ENCODE measurements at regions not wholly inside any gene's neighbourhood (a gene's known extent, or its start where the extent isn't known, plus 50 kb on each side); places are given as distances from the start of the nearest gene placed in this dataset.

DNA sequence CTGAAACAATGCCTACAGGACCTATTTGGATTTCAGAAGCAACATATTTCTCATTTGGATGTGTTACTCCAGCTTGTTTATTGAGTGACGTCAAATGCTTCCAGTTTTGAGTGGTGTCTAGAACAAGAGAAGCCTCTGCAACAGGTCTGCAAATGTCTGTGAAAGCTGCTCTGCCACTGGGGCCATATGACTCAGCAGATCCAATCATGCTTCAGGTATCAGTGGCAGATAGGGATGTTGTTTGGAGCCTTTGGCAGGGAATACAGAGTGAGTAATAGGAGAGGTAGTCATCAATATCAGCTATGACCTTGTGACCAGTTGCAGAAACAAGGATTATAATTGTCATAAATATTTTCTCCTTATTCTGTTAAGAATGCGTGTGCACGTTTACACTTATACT is 141.1 kb upstream of the ZXDA start:
- DNase-seq (no peak), ATAC-seq (no peak)
- TF ChIP-seq, protein P1, sequence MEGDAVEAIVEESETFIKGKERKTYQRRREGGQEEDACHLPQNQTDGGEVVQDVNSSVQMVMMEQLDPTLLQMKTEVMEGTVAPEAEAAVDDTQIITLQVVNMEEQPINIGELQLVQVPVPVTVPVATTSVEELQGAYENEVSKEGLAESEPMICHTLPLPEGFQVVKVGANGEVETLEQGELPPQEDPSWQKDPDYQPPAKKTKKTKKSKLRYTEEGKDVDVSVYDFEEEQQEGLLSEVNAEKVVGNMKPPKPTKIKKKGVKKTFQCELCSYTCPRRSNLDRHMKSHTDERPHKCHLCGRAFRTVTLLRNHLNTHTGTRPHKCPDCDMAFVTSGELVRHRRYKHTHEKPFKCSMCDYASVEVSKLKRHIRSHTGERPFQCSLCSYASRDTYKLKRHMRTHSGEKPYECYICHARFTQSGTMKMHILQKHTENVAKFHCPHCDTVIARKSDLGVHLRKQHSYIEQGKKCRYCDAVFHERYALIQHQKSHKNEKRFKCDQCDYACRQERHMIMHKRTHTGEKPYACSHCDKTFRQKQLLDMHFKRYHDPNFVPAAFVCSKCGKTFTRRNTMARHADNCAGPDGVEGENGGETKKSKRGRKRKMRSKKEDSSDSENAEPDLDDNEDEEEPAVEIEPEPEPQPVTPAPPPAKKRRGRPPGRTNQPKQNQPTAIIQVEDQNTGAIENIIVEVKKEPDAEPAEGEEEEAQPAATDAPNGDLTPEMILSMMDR (IDR thresholded peaks at IDR 0.05), result no peak
- H3K4me3 ChIP-seq (ENCODE audit: low read length), result no peak overlapping the region
- Mint-ChIP-seq H3K36me3 (peaks cover 7% of the 10 kb centered on the region), H3K27me3 (ENCODE audit: low read depth in 2 of 2) (no peaks in the 10 kb centered on the region), H3K4me1 (no peaks in the 10 kb centered on the region), H3K4me3 (no peak overlapping the region), H3K9me3 (peaks cover 0 to 5% of the 10 kb centered on the region in 2 donors), H3K27ac (no peak overlapping the region)
- no peaks in the 10 kb centered on the region for H3K4me1 ChIP-seq (ENCODE audit: control insufficient read depth, insufficient read depth, low read length)
- H3K9me3 ChIP-seq (ENCODE audit: control insufficient read depth, insufficient read depth, low read length), result no peaks in the 10 kb centered on the region
- H3K27me3 ChIP-seq (ENCODE audit: control insufficient read depth, insufficient read depth, low read length), result no peaks in the 10 kb centered on the region
- no peaks in the 10 kb centered on the region for H3K36me3 ChIP-seq (ENCODE audit: control insufficient read depth, insufficient read depth, low read length)
- H3K27ac ChIP-seq (ENCODE audit: low read length), result no peak overlapping the region
- intact Hi-C loops (cut with micrococcal nuclease), result no loop called here
- WGBS (ENCODE audit: insufficient coverage), result 87% methylated on average over 1 of the region's 3 CpGs

DNA sequence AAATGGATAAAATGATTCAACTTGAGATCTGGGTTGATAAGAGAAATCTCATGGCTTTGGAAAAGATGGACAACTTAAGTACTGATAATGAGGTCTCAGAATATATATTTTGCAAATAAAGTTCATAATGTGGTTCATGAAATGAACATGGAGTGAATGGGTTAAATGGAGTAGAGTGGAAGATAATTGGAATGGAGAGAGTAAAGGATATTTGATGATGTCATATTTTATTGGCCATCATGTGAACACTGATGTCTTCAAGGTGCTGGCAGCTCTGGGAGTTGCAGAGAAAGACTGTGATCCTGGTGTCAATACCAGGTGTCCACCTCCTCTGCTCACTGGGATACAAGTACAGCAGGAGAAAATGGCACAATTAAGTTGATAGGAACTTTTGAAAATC is 133.9 kb upstream of the ZXDA start:
- intact Hi-C loops (cut with micrococcal nuclease), result no loop called here
- no peaks in the 10 kb centered on the region for H3K27me3 ChIP-seq (ENCODE audit: control insufficient read depth, insufficient read depth, low read length)
- H3K4me3 ChIP-seq (ENCODE audit: low read length), result no peak overlapping the region
- DNase-seq (no peak), ATAC-seq (no peak)
- peaks cover 0 to 5% of the 10 kb centered on the region in 2 donors for H3K9me3 Mint-ChIP-seq
- H3K27me3 Mint-ChIP-seq (ENCODE audit: low read depth in 2 of 2), result no peaks in the 10 kb centered on the region
- H3K4me1 ChIP-seq (ENCODE audit: control insufficient read depth, insufficient read depth, low read length), result no peaks in the 10 kb centered on the region
- no peaks in the 10 kb centered on the region for H3K4me1 Mint-ChIP-seq
- H3K27ac ChIP-seq (ENCODE audit: low read length), result no peak overlapping the region
- peaks cover 4% of the 10 kb centered on the region for H3K9me3 ChIP-seq (ENCODE audit: control insufficient read depth, insufficient read depth, low read length)
- TF ChIP-seq, protein P1 (IDR thresholded peaks at IDR 0.05), result no peak
- no peaks in the 10 kb centered on the region for H3K36me3 ChIP-seq (ENCODE audit: control insufficient read depth, insufficient read depth, low read length)
- H3K4me3 Mint-ChIP-seq, result no peak overlapping the region
- H3K27ac Mint-ChIP-seq, result no peak overlapping the region
- peaks cover 7% of the 10 kb centered on the region for H3K36me3 Mint-ChIP-seq

DNA sequence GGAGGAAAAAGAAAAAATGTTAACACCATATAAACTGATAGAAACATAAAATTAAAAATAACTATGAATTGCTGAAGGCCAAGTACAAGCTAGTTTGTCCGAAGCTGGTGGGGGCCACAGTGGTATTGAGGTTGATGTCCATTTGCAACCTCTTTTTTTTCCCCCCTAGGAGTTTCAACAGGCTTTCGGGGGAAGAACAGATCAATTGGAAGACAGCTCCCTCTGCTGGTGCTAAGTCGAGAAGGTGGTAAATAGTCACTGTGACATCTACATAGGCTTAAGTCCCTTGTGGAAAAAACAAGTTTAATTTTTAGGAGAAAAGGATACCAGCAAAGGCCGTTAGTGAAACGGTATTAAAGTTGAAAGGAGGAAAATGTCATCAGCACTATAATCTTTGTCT is 115.7 kb upstream of the ZXDA start:
- 7% methylated on average over 3 of the region's 5 CpGs for WGBS (ENCODE audit: insufficient coverage)

DNA sequence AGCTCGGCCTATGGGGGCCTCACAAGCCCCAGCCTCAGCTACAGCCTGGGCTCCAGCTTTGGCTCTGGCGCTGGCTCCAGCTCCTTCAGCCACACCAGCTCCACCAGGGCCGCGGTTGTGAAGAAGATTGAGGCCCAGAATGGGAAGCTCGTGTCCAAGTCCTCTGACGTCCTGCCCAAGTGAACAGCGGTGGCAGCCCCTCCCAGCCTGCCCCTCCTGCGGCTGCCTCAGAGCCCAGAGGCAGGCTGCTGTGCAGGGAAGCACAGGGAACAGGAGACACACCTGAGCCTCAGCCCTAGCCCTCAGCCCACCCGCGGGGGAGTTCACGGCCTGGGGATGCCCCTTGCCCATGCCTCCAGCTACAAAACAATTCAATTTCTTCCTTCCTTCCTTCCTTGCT is 75.7 kb upstream of the ZXDA start:
- 90% methylated on average over 11 of the region's 11 CpGs for WGBS (ENCODE audit: insufficient coverage)
- no peak overlapping the region for H3K27ac Mint-ChIP-seq
- peaks cover 0 to 6% of the 10 kb centered on the region in 2 donors for H3K27me3 Mint-ChIP-seq (ENCODE audit: low read depth in 2 of 2)
- Histone ChIP-seq H3K27ac (ENCODE audit: low read length) (no peak overlapping the region), H3K27me3 (ENCODE audit: control insufficient read depth, insufficient read depth, low read length) (no peaks in the 10 kb centered on the region), H3K36me3 (ENCODE audit: control insufficient read depth, insufficient read depth, low read length) (no peaks in the 10 kb centered on the region), H3K4me1 (ENCODE audit: control insufficient read depth, insufficient read depth, low read length) (no peaks in the 10 kb centered on the region), H3K9me3 (ENCODE audit: control insufficient read depth, insufficient read depth, low read length) (peaks cover 3% of the 10 kb centered on the region), H3K4me3 (ENCODE audit: low read length) (no peak overlapping the region)
- no peak for DNase-seq
- H3K36me3 Mint-ChIP-seq, result no peaks in the 10 kb centered on the region
- H3K4me1 Mint-ChIP-seq, result no peaks in the 10 kb centered on the region
- H3K4me3 Mint-ChIP-seq, result no peak overlapping the region
- TF ChIP-seq, protein P1 (IDR thresholded peaks at IDR 0.05), result no peak
- peaks cover 0 to 9% of the 10 kb centered on the region in 2 donors for H3K9me3 Mint-ChIP-seq
- ATAC-seq, result no peak
- intact Hi-C loops (cut with micrococcal nuclease), result no loop called here

More for the DNA sequence above, 115.7 kb upstream of the ZXDA start:
- Histone ChIP-seq H3K27ac (ENCODE audit: low read length) (no peak overlapping the region), H3K4me1 (ENCODE audit: control insufficient read depth, insufficient read depth, low read length) (no peaks in the 10 kb centered on the region), H3K9me3 (ENCODE audit: control insufficient read depth, insufficient read depth, low read length) (no peaks in the 10 kb centered on the region), H3K27me3 (ENCODE audit: control insufficient read depth, insufficient read depth, low read length) (no peaks in the 10 kb centered on the region), H3K36me3 (ENCODE audit: control insufficient read depth, insufficient read depth, low read length) (no peaks in the 10 kb centered on the region), H3K4me3 (ENCODE audit: low read length) (no peak overlapping the region)
- no peak overlapping the region for H3K4me3 Mint-ChIP-seq
- H3K36me3 Mint-ChIP-seq, result no peaks in the 10 kb centered on the region
- H3K9me3 Mint-ChIP-seq, result no peaks in the 10 kb centered on the region
- TF ChIP-seq, protein P1 (IDR thresholded peaks at IDR 0.05), result peak; percentile 17
- intact Hi-C loops (cut with micrococcal nuclease), result loop anchor here (5.0 kb wide), 1 partner anchor 204 kb away; no protein-coding TSS in a partner anchor
- peak in 1 of 2 donors; percentile 63 for DNase-seq
- peak in 1 of 3 donors; percentile 52 for ATAC-seq
- no peak overlapping the region for H3K27ac Mint-ChIP-seq
- no peaks in the 10 kb centered on the region for H3K4me1 Mint-ChIP-seq
- H3K27me3 Mint-ChIP-seq (ENCODE audit: low read depth in 2 of 2), result peaks cover 0 to 17% of the 10 kb centered on the region in 2 donors

All from natural killer cell (primary cell).